Chondrocyte (in vitro differentiated cells): ENCODE measurements at regions not wholly inside any gene's neighbourhood (a gene's known extent, or its start where the extent isn't known, plus 50 kb on each side); places are given as distances from the start of the nearest gene placed in this dataset.

ENCODE experiments used
- DNase-seq: peaks from one replicate; pipeline ENCODE4 v3.0.0; 2021; ENCODE audit warnings: mixed read lengths, low spot score
- H3K27ac Mint-ChIP-seq: one replicate; pipeline ENCODE4 v1.8.0; 2021; ENCODE audit warnings: mild to moderate bottlenecking, moderate library complexity, mixed read lengths; ENCODE audit not compliant: unreplicated experiment
- H3K27me3 Mint-ChIP-seq: 2 replicates; pipeline ENCODE4 v1.8.0; 2021; ENCODE audit warnings: low read depth, mixed read lengths
- H3K36me3 Mint-ChIP-seq: 2 replicates; pipeline ENCODE4 v1.8.0; 2021; ENCODE audit warnings: low read depth, mixed read lengths
- H3K4me1 Mint-ChIP-seq: 2 replicates; pipeline ENCODE4 v1.8.0; 2021; ENCODE audit warnings: low read depth, mild to moderate bottlenecking, mixed read lengths
- H3K4me3 Mint-ChIP-seq: one replicate; pipeline ENCODE4 v1.8.0; 2021; ENCODE audit warnings: mild to moderate bottlenecking, moderate library complexity, mixed read lengths; ENCODE audit not compliant: unreplicated experiment
- H3K9me3 Mint-ChIP-seq: 2 replicates; pipeline ENCODE4 v1.8.0; 2021; ENCODE audit warnings: low read depth, mixed read lengths
- TF ChIP-seq, protein P1 (sequence below): fragments of 200-600 bp; sonication (generic); IDR thresholded peaks from 2 replicates; pipeline ENCODE4 v1.5.0; 2021; ENCODE audit warnings: antibody characterized with exemption, mild to moderate bottlenecking, moderate library complexity

DNA sequence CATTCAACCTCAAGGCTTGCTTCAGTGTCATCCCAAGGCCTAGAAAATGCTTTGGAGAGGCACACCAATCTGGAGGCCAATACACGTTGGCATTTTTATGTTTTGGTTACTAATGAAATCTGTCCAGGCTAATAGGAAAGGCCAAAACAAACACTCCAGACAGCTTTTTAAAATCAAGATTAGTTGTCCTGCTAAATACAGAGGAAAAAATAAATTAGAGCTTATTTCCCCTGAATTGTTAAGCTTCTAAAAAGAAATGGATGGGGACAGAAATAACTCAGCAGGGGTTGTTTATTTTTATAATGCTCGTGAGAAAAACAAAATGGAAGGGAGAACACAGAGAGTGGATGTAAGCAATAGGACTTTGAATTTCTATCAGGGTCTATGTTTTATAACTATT is 438.5 kb upstream of the LRRC4C start:
- peaks cover 12% of the 10 kb centered on the region for H3K9me3 Mint-ChIP-seq
- H3K27ac Mint-ChIP-seq, result no peak overlapping the region
- no peak overlapping the region for H3K4me3 Mint-ChIP-seq
- DNase-seq, result no peak
- H3K4me1 Mint-ChIP-seq, result no peaks in the 10 kb centered on the region
- no peaks in the 10 kb centered on the region for H3K27me3 Mint-ChIP-seq
- H3K36me3 Mint-ChIP-seq, result no peaks in the 10 kb centered on the region
- TF ChIP-seq, protein P1, sequence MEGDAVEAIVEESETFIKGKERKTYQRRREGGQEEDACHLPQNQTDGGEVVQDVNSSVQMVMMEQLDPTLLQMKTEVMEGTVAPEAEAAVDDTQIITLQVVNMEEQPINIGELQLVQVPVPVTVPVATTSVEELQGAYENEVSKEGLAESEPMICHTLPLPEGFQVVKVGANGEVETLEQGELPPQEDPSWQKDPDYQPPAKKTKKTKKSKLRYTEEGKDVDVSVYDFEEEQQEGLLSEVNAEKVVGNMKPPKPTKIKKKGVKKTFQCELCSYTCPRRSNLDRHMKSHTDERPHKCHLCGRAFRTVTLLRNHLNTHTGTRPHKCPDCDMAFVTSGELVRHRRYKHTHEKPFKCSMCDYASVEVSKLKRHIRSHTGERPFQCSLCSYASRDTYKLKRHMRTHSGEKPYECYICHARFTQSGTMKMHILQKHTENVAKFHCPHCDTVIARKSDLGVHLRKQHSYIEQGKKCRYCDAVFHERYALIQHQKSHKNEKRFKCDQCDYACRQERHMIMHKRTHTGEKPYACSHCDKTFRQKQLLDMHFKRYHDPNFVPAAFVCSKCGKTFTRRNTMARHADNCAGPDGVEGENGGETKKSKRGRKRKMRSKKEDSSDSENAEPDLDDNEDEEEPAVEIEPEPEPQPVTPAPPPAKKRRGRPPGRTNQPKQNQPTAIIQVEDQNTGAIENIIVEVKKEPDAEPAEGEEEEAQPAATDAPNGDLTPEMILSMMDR, result no peak

DNA sequence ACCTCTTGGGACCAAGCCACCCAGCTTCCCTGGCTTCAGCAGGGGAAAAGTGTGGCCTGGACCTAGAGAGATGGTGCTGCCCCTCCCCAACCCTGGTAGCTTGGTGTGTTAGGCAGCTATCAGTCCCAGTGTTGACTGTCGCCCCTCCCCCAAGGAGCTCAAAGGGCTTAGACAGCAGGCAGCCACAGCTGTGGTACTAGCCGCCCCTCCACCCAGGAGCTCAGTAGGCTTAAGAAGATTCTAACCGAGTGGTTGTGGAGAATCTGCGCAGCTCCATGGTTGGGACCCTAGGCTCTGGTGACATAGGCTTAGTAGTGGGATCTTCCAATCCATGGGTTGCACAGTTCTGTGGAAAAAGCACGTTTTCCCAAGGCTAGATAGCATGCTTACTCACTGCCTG is 458.4 kb upstream of the LRRC4C start:
- H3K36me3 Mint-ChIP-seq, result no peaks in the 10 kb centered on the region
- no peaks in the 10 kb centered on the region for H3K4me1 Mint-ChIP-seq
- no peak overlapping the region for H3K27ac Mint-ChIP-seq
- peaks cover 47% of the 10 kb centered on the region for H3K9me3 Mint-ChIP-seq
- H3K27me3 Mint-ChIP-seq, result no peaks in the 10 kb centered on the region
- DNase-seq, result no peak
- H3K4me3 Mint-ChIP-seq, result no peak overlapping the region
- TF ChIP-seq, protein P1, result no peak

DNA sequence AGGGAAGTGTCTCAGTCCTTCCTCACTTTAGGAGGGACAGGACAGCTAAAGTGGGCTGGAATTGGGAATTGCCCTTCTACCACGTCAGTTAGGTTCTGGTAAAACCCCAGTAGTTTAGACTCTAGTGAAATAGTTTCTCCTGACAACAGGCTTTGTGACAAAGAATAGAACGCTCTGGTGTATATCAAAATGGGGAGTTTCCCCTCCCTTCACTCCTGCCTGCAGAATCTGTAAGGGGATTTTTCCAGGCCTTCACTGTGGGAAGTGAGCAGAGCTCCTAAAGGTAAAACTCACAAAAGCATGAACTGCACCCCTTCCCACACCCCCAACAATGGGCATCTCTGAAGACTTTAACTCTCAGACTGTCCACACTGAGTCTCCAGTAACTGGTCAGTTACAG is 460.9 kb upstream of the LRRC4C start:
- TF ChIP-seq, protein P1, result no peak
- Mint-ChIP-seq H3K36me3 (no peaks in the 10 kb centered on the region), H3K9me3 (peaks cover 30% of the 10 kb centered on the region), H3K4me1 (no peaks in the 10 kb centered on the region), H3K27ac (no peak overlapping the region), H3K27me3 (no peaks in the 10 kb centered on the region), H3K4me3 (no peak overlapping the region)
- no peak for DNase-seq

DNA sequence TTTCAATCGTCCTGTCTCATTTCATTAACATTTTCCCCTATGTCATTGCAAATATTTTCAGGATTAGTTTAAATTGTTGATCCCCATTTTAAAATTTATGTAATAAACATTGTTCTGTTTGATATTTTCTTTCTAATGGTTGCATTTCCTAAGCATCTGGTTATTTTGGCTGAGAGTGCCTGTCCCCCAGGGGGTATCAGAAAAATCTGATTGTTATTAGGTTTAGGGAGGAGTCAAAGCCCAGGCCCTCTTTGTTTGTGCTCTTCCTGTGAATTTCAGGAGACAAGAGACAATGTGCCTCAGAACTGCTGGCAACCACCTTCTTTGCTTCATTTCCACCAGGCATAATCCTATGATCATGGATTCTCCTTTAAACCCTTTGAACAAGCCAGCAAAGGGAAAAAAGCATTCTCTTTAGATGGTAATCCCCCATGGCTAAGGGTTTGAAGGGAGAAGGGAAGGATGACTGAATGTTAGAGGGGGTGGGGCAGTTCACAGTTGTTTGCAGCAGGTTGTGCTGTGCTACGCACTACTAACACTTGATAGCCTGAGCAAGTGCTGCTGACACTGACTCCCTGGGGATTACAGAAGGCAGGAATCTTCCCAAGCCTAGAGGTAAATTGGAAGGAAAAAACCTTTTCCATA is 462.4 kb upstream of the LRRC4C start:
- Mint-ChIP-seq H3K27ac (no peak overlapping the region), H3K4me3 (no peak overlapping the region), H3K4me1 (no peaks in the 10 kb centered on the region), H3K27me3 (no peaks in the 10 kb centered on the region), H3K36me3 (no peaks in the 10 kb centered on the region), H3K9me3 (peaks cover 19% of the 10 kb centered on the region)
- DNase-seq, result no peak
- TF ChIP-seq, protein P1, result no peak

DNA sequence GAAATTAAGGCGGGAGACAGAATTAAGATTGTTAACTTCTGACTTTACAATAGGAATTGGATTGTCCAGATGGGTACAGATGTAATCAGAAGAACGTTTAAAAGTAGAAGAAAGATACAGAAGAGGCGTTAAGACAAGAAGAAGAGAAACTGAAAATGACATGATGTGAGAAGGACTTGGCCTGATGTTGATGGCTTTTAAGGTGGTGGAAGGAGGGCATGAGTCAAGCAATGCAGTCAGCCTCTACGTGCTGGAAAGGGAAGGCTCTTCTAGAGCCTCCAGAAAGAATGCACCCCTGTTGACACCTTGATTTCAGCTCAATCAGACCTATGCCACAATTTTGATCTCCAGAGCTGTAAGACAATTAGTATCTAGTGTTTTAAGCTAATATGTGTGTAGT is 466.9 kb upstream of the LRRC4C start:
- no peaks in the 10 kb centered on the region for H3K36me3 Mint-ChIP-seq
- TF ChIP-seq, protein P1, result no peak
- peaks cover 4% of the 10 kb centered on the region for H3K9me3 Mint-ChIP-seq
- no peak overlapping the region for H3K4me3 Mint-ChIP-seq
- H3K27ac Mint-ChIP-seq, result no peak overlapping the region
- no peaks in the 10 kb centered on the region for H3K27me3 Mint-ChIP-seq
- no peaks in the 10 kb centered on the region for H3K4me1 Mint-ChIP-seq
- DNase-seq, result no peak
